GM21367 (cell line): ENCODE measurements at regions not wholly inside any gene's neighbourhood (a gene's known extent, or its start where the extent isn't known, plus 50 kb on each side); places are given as distances from the start of the nearest gene placed in this dataset.
A peak's percentile ranks its signal among the peaks of the same experiment; 100 is the strongest.

Experiments
- ATAC-seq: cut with Tn5 transposase; IDR thresholded peaks from one replicate; pipeline ENCODE4 v1.9.1; 2021; ENCODE audit not compliant: unreplicated experiment

- peak; percentile 94 for ATAC-seq
Measured at GRCh38 chrX:139126493-139126892, 404.0 kb upstream of the F9 start.

GRCh38 chrX:139125916-139126315 lies 404.6 kb upstream of the F9 start:
- ATAC-seq: no peak

- ATAC-seq: no peak
Measured at GRCh38 chrX:139121616-139122286, 408.8 kb upstream of the F9 start.

- ATAC-seq: no peak
Measured at GRCh38 chrX:139120760-139121159, 409.2 kb upstream of the FGF13 start.

- no peak for ATAC-seq
Measured at GRCh38 chrX:139113708-139114107, 402.2 kb upstream of the FGF13 start.

GRCh38 chrX:139112432-139112831 lies 400.9 kb upstream of the FGF13 start:
- no peak for ATAC-seq

GRCh38 chrX:139106069-139106468 lies 394.6 kb upstream of the FGF13 start:
- no peak for ATAC-seq

- no peak for ATAC-seq
Measured at GRCh38 chrX:139094671-139095592, 383.4 kb upstream of the FGF13 start.

GRCh38 chrX:139093201-139093600 lies 381.7 kb upstream of the FGF13 start:
- no peak for ATAC-seq

- ATAC-seq: no peak
Measured at GRCh38 chrX:139091878-139092277, 380.4 kb upstream of the FGF13 start.

- no peak for ATAC-seq
Measured at GRCh38 chrX:139091066-139091465, 379.5 kb upstream of the FGF13 start.

GRCh38 chrX:139086246-139086645 lies 374.7 kb upstream of the FGF13 start:
- ATAC-seq: no peak

- ATAC-seq: no peak
Measured at GRCh38 chrX:139085404-139085803, 373.9 kb upstream of the FGF13 start.

GRCh38 chrX:139083191-139083590 lies 371.7 kb upstream of the FGF13 start:
- ATAC-seq: no peak

GRCh38 chrX:139081965-139082364 lies 370.4 kb upstream of the FGF13 start:
- no peak for ATAC-seq

- ATAC-seq: no peak
Measured at GRCh38 chrX:139079789-139080188, 368.3 kb upstream of the FGF13 start.

GRCh38 chrX:139078761-139079280 lies 367.3 kb upstream of the FGF13 start:
- ATAC-seq: no peak

GRCh38 chrX:139078342-139078741 lies 366.8 kb upstream of the FGF13 start:
- ATAC-seq: no peak

GRCh38 chrX:139077281-139078250 lies 366.0 kb upstream of the FGF13 start:
- ATAC-seq: no peak

GRCh38 chrX:139063364-139063763 lies 351.8 kb upstream of the FGF13 start:
- ATAC-seq: no peak
